Hepatocyte (in vitro differentiated cells): ENCODE measurements at regions not wholly inside any gene's neighbourhood (a gene's known extent, or its start where the extent isn't known, plus 50 kb on each side); places are given as distances from the start of the nearest gene placed in this dataset.

Experiments used
- EZH2 ChIP-seq: fragments of 200-600 bp; sonication (generic); IDR thresholded peaks from 2 replicates; pipeline ENCODE4 v1.6.1; 2016; ENCODE audit warnings: antibody characterized with exemption, mild to moderate bottlenecking, borderline replicate concordance
- EZH2phosphoT487 ChIP-seq: fragments of 200-600 bp; sonication (generic); IDR thresholded peaks from one replicate; pipeline ENCODE4 v1.6.1; 2018; ENCODE audit warnings: antibody characterized with exemption, mild to moderate bottlenecking, low read depth, moderate library complexity; ENCODE audit not compliant: unreplicated experiment, severe bottlenecking
- TF ChIP-seq, protein P1 (sequence below): fragments of 200-600 bp; sonication (generic); IDR thresholded peaks from 2 replicates; pipeline ENCODE4 v1.5.1; 2016; ENCODE audit warnings: antibody characterized with exemption, mild to moderate bottlenecking; ENCODE audit not compliant: poor library complexity

DNA sequence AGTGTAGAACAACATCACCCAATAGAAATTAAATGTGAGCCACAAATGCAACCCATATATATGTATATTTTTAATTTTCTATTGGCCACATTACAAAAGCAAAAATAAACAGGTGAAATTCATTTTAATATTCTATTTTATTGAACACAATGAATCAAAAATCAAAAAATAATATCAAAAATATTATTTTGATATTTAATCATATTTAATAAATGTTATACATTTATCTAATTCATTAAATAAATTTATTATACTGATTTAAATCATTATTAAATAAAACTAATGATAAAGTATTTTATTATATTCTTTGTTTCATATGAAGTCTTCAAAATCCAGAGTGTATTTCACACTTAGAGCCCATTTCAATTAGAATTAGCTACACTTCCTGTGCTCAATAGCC lies 98.4 kb upstream of the MANEA start:
- TF ChIP-seq, protein P1, sequence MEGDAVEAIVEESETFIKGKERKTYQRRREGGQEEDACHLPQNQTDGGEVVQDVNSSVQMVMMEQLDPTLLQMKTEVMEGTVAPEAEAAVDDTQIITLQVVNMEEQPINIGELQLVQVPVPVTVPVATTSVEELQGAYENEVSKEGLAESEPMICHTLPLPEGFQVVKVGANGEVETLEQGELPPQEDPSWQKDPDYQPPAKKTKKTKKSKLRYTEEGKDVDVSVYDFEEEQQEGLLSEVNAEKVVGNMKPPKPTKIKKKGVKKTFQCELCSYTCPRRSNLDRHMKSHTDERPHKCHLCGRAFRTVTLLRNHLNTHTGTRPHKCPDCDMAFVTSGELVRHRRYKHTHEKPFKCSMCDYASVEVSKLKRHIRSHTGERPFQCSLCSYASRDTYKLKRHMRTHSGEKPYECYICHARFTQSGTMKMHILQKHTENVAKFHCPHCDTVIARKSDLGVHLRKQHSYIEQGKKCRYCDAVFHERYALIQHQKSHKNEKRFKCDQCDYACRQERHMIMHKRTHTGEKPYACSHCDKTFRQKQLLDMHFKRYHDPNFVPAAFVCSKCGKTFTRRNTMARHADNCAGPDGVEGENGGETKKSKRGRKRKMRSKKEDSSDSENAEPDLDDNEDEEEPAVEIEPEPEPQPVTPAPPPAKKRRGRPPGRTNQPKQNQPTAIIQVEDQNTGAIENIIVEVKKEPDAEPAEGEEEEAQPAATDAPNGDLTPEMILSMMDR = no peak
- TF ChIP-seq EZH2 = no peak
- TF ChIP-seq EZH2phosphoT487 = no peak
